Activated CD4-positive, CD25-positive, alpha-beta regulatory T cell treated with anti-CD3 and anti-CD28 coated beads, Interleukin-2, amount 50 U/mL, for 24 hours (primary cell): ENCODE measurements at regions not wholly inside any gene's neighbourhood (a gene's known extent, or its start where the extent isn't known, plus 50 kb on each side); places are given as distances from the start of the nearest gene placed in this dataset.
"Not testable (repeated sequence)": the region's sequence is repeated elsewhere in the genome, so short reads cannot be mapped to it uniquely, and the experiment has no call there.

Source experiments
- ATAC-seq, 2 donors: fragments of 150-1000 bp; cut with Tn5 transposase; one replicate each; pipeline ENCODE4 v1.10.0; 2021; ENCODE audit warnings: mild to moderate bottlenecking in 1 of 2, moderate library complexity in 1 of 2

DNA sequence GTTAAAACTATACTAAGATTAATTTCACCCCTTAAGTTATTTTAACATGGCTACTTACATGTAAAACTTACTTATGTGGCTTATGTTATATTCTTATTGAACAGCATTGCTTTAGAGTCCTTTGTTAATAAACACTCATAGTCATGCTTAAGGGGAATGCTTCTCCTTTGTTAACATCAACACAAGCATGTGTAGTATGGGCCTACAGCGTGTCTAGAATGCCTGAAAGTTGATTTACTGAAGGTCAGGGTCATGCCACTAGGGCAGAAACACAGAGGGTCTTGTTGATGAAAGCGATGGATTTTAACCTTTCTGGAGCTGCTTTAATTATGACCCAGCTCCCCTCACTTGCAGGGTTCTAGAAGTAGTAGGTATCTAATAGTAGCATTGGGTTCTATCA lies 159.8 kb upstream of the DLX2 start:
- no peak for ATAC-seq

DNA sequence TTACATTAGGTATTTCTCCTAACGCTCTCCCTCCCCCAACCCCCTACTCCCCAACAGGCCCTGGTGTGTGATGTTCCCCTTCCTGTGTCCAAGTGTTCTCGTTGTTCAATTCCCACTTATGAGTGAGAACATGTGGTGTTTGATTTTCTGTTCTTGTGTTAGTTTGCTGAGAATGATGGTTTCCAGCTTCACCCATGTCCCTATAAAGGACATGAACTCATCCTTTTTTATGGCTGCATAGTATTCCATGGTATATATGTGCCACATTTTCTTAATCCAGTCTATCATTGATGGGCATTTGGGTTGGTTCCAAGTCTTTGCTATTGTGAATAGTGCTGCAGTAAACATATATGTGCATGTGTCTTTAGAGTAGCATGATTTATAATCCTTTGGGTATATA lies 162.1 kb upstream of the DLX2 start:
- ATAC-seq: not testable (repeated sequence)

DNA sequence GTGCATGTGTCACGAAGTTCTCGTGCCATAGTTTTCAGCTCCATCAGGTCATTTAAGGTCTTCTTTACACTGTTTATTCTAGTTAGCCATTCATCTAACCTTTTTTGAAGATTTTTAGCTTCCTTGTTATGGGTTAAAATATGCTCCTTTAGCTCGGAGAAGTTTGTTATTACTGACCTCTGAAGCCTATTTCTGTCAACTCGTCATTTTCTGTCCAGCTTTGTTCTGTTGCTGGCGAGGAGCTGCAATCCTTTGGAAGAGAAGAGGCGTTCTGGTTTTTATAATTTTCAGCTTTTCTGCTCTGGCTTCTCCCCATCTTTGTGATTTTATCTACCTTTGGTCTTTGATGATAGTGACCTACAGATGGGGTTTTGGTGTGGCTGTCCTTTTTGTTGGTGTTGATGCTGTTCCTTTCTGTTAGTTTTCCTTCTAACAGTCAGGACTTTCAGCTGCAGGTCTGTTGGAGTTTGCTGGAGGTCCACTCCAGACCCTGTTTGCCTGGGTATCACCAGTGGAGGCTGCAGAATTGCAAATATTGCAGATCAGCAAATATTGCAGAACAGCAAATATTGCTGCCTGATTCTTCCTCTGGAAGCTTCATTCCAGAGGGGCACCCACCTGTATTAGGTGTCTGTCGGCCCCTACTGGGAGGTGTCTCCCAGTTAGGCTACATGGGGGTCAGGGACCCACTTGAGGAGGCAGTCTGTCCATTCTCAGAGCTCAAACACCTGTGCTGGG lies 157.7 kb upstream of the ITGA6 start:
- ATAC-seq: not testable (repeated sequence)

DNA sequence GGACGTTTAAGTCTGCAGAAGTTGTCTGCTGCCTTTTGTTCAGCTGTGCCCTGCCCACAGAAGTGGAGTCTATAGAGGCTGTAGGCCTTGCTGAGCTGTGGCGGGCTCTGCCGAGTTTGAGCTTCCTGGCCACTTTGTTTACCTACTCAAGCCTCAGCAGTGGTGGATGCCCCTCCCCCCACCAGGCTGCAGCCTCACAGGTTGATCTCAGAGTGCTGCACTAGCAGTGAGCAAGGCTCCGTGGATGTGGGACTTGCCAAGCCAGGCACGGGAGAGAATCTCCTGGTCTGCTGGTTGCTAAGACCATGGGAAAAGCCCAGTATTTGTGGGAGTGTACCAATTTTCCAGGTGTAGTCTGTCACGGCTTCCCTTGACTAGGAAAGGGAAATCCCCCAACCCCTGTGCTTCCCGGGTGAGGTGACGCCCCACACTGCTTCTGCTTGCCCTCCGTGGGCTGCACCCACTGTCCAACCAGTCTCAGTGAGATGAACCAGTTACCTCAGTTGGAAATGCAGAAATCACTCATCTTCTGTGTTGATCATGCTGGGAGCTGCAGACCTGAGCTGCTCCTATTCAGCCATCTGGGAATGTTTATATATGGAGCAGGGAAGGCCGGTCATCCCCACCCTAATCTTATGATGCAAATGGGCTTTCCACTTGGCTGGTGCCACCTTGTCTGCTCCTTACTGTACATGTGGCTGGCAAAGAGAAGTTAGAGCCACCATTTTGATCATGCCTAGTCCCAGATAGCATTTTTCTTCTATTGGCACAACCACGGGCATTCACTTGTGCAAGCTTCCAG lies 156.9 kb upstream of the ITGA6 start:
- no peak for ATAC-seq

DNA sequence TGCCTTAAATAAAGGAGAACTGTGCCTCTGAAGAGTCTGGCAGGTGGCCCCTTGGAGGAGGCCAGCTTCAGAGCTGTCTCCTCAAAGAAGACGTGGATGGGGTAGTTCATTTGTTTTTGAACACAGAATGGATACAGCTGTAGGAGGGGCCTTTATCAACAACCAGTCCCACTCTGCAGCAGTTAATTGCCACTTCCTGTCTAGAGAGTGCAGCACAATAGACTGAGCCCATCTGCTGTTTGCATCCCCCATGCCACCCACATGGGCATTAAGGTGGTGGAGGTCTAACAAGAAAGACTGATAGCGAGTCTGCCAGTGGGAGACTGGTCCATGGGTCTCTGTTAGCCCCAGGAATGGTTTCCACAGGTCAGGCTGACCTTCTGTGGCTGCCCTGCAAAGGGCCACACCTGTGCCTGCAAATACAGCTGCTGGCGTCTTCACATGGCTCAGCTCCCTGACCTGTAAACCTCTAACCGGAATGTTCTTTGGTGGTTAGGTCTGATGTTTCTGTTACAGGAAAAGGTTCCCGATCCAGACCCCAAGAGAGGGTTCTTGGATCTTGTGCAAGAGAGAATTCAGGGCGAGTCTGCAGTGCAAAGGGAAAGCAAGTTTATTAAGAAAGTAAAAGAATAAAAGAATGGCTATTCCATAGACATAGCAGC lies 153.3 kb upstream of the ITGA6 start:
- no peak for ATAC-seq

DNA sequence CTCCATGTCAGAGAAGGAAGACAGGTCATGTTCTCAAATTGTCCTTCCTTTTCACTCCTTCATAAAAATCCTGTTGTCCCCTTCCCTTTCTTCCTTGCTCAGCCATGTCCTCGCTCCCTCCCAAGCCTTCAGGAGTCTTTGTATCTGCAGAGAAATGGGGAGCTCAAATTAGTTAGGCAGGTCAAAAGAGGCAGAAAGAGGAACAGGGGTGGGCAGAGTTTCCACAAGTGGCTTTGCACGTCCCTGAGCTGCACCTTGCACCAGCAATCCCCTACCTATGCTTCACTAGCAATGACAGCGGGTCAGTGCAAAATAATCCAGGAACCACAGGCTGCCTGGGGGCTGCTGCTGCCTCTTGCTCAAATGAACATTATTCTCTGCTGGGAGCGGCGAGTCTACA lies 152.1 kb upstream of the ITGA6 start:
- ATAC-seq: no peak

DNA sequence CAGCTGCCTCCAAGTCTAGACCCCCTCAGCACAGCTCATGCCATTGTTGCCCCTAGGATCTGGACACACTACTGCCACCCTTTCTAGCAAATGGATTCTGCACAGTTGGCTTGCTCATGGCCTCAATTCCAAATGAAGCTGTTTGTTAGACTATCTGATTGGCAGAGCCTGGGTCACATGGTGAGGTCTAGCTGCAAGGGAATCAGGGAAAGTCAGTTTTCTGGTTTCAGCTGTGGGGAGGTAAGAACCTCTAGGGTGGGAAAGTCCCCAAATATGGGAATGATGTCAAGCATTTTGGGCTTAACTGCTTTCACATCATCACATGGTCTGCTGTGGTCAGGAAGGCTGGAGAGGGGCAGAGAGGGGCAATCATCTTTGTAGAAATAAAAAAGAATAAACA lies 150.4 kb upstream of the ITGA6 start:
- ATAC-seq: no peak

DNA sequence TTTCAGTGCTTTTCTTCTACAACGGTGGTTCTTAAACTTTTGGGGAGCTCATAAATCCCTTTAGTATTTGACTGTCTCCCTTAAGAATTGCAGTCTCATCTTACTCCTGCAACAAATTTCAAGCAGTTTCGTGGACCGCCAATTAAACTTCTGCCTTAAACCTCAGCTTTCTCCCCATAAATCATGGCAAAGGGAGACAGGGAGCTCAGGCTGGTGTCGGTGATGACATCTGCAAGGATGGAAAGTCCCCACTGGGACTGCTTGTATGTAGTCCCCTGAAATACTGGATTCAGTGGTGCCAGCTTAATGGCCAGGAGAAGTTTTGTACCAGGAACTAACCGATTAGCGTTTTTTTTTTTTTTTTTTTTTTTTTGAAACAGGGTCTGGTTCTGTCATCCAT lies 148.7 kb upstream of the ITGA6 start:
- ATAC-seq: no peak

DNA sequence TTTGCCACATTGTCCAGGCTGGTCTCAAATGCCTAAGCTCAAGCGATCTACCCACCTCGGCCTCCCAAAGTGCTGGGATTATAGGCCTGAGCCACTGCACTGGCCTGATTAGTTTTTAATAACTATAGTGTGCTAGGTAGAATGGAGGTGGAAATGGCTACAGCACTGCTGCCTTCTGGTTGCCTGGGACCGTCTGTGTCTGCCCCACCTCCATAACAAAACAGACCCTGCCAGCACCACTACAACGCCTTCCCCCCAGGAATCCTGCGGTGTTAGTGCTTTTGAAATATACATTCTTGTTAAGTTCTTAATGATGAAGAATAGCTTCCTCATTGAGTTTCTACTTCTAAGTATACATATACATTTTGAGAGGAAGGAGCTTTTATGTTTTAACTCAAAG lies 148.2 kb upstream of the ITGA6 start:
- no peak for ATAC-seq

DNA sequence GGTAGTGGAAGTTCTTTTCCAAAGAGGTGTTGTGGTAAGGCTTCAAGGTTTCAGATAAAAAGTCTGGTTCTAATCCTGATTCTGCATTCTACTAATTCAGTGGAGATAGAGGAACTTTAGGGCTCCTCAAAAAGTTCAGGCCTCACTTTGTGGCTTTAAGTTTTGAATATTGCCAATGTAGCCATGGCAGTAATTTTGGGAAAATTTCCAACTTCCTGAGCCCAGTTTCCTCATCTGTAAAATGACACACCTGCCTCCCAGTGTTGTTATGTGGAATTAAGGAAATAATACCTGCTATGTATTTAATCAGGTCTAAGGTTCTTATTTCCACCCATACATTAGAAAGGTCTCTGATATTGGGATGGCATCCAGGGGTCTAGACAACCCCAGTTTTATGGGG lies 147.6 kb upstream of the ITGA6 start:
- ATAC-seq: no peak

DNA sequence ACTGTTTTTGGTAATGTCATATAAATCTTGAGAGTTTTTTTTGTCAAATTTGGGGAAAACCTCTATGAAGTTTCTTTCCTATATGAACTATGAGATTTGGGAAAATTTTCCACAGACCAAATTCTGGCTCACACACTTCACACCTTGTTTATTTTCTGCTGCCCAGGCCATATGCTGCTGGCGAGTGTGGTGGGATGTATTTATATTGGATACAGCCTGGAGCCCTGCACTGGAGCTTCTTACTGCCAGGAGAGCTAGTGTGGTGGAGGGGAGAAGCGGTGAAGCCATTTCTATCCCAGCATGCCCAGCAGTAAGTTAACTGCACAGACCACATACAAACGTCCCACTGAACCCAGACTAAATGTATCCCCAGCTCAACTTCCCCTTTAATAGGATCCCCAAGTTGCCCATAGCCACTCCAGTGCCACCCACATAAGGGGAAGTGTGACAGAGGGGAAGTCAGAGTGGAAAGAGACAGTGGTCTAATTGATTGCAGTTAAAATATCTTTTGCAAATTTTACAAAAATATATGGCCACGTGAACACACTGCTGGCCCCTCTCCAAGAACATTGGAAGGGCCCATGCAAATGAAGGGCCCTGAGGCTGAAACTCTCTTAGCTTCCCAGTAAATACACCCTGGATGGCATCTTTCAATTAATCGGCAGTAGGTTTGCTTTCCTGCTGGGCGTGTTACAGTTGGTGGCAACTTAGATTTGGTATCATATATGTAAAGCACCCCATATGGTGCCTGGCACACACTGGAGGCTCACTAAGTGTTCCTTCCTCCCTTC lies 146.6 kb upstream of the ITGA6 start:
- no peak for ATAC-seq

DNA sequence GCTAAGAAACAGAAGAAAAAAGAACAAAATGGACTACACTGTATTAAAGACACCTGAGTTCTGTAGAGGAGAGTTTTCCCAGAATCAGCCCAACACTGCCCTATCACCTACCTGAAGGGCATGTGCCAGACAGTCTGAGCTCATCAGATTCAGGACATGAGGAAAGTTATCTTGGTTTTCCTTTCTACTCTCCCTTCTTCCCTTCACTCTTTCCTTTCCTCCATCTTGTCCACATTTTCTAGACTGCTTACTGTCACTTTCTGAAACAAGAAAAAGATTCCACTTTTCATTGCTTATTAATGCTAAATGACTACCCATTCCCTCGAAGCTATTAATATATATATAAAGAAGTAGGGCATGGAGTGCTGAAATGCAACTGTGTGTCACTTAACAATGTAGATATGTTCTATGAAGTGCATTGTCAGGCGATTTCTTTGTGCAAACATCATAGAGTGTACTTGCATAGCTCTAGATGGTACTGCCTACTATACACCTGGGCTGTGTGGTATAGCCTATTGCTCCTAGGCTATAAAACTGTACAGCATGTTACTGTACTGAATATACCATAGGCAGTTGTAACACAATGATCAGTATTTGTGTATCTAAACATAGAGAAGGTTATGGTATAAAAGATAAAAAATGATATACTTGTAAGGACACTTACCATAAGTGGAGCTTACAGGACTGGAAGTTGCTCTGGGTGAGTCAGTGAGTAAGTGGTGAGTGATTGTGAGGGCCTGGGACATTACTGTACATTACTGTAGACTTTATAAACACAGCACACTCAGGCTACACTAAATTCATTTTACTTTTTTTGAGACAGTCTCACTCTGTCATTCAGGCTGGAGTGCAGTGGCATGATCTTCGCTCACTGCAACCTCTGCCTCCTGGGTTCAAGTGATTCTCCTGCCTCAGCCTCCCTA lies 145.5 kb upstream of the ITGA6 start:
- no peak for ATAC-seq

DNA sequence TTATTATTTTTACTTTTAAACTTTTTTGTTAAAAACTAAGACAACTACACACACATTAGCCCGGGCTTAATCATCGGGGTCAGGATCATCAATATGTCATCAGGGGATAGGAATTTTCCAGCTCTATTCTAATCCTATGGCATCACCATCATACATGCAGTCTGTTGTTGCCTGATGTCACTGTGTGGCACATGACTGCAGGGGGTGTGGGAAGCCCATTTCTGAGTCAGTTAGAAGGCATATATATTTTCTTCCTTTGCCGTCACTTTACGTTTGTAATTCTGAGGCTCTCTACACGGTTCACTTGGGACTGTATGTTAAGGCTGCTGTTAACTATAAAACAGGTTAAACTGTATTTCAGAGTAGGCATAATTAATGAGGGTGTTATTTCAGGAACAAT lies 144.4 kb upstream of the ITGA6 start:
- ATAC-seq: no peak

DNA sequence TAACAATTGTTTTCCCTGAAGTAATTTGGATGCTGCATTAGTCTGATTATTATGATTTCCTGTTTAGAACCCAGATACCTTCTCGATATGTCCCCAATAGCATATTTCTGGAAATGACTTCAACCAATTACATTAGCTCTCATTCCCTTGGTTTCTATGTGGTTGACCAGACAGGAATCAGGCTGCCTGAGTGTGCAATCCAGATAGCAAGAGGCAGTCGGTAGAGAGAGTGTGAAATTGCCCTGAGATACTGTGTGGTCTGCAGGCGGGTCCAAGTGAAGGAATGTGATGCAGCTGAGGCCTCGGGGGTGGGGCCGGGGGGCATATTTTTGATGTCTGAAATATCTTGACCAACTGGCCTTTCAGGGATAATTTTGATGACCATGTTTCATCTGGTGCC lies 143.9 kb upstream of the ITGA6 start:
- ATAC-seq: no peak

DNA sequence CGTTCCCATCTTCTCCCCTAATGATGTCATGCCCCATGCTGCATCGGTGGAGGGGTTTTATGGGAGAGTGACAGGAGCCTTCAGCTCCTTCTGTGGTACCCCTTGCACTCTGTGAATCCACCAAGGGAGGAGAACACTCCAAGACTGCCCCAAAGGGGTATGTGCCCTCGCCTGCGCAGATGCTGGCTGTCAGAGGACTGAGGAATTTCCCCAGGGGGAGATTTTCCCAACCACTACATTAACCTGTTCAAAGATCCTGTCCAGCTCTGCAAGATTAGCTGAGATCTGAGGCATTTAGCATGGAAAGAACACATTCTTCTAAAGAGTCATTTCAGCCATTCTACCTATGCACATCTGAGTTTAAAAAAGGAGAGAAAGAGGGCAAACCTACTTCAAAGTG lies 143.2 kb upstream of the ITGA6 start:
- ATAC-seq: no peak

DNA sequence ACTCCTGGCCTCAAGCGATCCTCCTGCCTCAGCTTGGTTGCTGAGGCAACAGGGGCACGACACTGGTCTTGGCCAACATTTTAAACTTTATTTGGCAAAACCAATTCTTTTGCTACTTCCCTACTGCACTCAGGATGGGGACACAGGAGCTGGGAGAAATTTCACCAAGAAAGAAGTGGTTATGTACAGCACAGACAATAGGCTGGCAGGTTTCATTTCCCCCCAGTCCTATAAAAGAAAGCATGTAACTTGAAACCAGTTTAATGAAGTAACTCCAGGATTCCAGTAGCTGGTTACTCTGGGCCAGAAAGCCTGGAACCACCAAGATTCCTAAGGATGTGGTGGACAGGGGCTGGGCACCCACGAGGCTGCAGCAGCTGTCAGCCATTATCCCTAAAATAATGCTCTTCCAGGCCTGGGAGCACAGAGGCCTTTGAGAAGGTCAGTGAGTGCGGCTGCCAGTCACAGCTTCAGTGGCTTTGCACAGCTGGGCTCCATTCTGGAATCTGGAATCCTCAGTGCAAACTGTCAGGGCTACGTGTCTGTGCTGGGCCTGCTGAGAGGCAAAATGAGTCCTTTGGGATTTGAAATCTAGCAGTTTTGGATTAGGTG lies 142.3 kb upstream of the ITGA6 start:
- no peak for ATAC-seq

DNA sequence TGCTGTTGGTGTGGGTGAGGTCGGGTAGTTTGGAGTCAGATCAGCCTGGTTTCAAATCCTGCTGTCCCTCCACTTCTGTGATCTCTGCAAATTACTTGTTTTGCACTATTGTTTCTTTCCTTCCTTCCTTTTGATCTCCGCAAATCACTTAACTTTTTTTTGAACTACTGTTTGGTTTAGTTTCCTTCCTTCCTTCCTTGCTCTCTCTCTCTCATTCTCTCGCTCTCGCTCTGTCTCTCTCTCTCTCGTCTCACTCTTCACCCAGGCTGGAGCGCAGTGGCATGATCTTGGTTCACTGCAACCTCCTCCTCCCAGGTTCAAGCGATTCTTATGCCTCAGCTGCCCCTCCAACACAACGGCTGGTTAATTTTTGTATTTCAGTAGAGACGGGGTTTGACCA lies 141.6 kb upstream of the ITGA6 start:
- ATAC-seq: no peak

DNA sequence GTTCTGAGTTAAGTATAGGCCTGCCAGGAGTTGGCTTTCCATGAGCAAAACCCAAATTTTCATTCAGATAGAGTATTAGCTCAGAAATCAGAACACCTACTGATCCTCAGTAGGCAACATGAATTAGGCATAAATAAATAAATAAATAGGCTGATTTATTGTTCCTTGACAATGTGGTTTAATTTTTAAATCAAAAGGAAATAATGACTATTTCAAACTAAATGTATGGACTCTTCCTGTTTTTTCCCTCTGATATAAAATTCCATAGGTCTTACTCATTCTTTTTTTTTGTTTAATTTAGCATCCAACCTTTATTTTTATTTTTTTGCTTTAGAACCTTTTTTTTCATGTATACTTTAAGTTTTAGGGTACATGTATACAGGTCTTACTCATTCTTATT lies 140.2 kb upstream of the ITGA6 start:
- no peak for ATAC-seq

DNA sequence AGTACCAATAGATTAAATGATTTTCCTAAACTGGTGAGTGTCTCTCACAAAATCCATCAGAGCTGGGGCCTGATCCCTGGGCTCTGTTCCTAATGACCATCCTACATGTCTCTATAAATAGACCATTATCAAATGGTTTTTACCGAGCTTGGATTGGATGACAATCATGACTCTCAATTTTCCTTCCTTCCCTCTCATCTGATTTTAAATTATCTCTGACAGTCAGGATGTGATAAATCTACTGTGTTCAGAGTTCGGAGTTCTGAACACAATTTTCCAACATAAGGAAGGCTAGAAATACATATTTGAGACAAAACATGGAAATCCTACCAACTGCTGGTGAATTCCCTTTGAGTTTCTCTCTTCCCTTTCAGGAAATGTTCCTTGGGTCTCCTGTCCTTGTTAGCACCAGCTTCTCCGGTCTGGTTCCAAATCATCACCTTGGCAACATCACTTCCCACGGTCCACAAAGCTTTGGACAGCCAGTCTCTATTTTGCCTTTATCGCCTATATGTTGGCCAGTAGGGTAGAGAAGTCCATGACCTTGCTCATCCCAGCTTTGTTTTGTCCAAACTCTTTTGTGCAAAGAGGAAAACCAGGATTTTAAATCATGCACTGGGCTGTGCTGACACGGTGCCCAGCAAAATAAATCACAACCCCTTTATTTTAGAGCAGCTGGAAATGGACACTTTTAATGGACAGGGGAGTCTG lies 139.6 kb upstream of the ITGA6 start:
- no peak for ATAC-seq

DNA sequence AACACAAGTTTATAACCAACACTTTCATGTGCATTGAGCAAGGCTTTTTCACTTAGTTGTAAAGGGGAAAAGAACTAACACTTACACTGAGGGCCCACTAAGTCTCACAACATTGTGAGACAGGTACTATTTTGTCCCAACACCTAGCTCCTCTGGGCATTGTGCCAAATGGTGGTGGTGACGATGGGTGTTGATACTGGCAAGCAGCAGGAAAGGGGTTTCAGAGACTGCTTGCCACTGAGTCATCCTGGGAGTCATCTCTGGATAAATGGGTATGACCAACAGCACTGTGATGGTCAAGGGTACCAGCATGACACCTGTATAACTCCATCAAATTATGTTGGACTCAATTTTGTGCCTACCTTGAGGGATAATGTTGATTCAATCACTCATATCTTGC lies 138.8 kb upstream of the ITGA6 start:
- ATAC-seq: no peak

DNA sequence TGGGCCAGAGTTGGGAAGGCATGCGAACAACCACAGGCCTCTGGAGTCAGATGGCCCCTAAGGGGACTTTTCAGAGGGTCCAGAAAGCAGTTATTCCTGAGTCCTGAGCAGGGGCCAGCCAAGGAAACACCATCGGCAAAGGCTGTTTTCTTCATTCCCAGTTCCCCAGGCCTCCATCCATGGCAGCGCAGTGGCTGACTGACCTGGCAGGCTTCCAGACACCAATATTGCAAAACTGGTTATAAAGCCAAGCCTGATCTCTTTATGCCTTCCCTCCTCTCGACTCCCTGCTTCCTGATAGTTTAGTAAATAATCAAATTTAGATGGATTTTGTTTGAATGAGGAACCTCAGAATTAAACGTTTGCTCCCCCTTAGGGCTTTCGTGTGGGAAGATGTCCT lies 133.4 kb upstream of the ITGA6 start:
- no peak for ATAC-seq
